Osteoblast (primary cell): ENCODE measurements at regions not wholly inside any gene's neighbourhood (a gene's known extent, or its start where the extent isn't known, plus 50 kb on each side); places are given as distances from the start of the nearest gene placed in this dataset.
A peak's percentile ranks its signal among the peaks of the same experiment; 100 is the strongest.

Source experiments
- DNase-seq: peaks from one replicate; pipeline ENCODE4 v3.0.0; 2011; ENCODE audit warnings: low spot score, mixed read lengths; ENCODE audit not compliant: insufficient read length; ENCODE audit errors: missing footprints
- H2AFZ ChIP-seq: 2 replicates; pipeline ENCODE4 v1.6.0; 2011; ENCODE audit warnings: mild to moderate bottlenecking, low read length
- H3K27ac ChIP-seq: 2 replicates; pipeline ENCODE4 v1.5.1; 2011; ENCODE audit warnings: mild to moderate bottlenecking, low read depth, low read length, moderate library complexity
- H3K27me3 ChIP-seq: 2 replicates; pipeline ENCODE4 v1.6.0; 2012; ENCODE audit warnings: mild to moderate bottlenecking, control low read depth, inconsistent platforms, low read length, moderate library complexity; ENCODE audit not compliant: insufficient read depth
- H3K36me3 ChIP-seq: 2 replicates; pipeline ENCODE4 v1.5.1; 2011; ENCODE audit warnings: mild to moderate bottlenecking, low read length, control low read depth, moderate library complexity; ENCODE audit not compliant: insufficient read depth
- H3K4me1 ChIP-seq: 2 replicates; pipeline ENCODE4 v1.5.1; 2011; ENCODE audit warnings: mild to moderate bottlenecking, low read length, control low read depth, moderate library complexity; ENCODE audit not compliant: insufficient read depth
- H3K4me2 ChIP-seq: 2 replicates; pipeline ENCODE4 v1.6.0; 2011; ENCODE audit warnings: mild to moderate bottlenecking, low read length; ENCODE audit not compliant: insufficient read depth
- H3K4me3 ChIP-seq: fragments of 200-600 bp; sonication (generic); 3 replicates; pipeline ENCODE4 v1.5.1; 2012; ENCODE audit warnings: mild to moderate bottlenecking, low read length, inconsistent platforms; ENCODE audit not compliant: insufficient read depth
- H3K79me2 ChIP-seq: 2 replicates; pipeline ENCODE4 v1.6.0; 2012; ENCODE audit warnings: mild to moderate bottlenecking, low read length, control low read depth, inconsistent platforms; ENCODE audit not compliant: insufficient read depth
- H3K9me3 ChIP-seq: 2 replicates; pipeline ENCODE4 v1.5.1; 2011; ENCODE audit warnings: low read depth, low read length, control low read depth
- H4K20me1 ChIP-seq: 2 replicates; pipeline ENCODE4 v1.6.0; 2012; ENCODE audit warnings: mild to moderate bottlenecking, low read length, control low read depth; ENCODE audit not compliant: insufficient read depth
- CTCF ChIP-seq: IDR thresholded peaks from 2 replicates; pipeline ENCODE4 v1.5.1; 2011; ENCODE audit warnings: mild to moderate bottlenecking, low read depth, low read length, moderate library complexity; ENCODE audit errors: extremely low read depth

GRCh38 chr12:47020211-47020821 lies 59.1 kb upstream of the PCED1B start:
- no peak for DNase-seq
- H3K4me2 ChIP-seq, result no peak overlapping the region
- H3K4me1 ChIP-seq, result peaks cover 44% of the 10 kb centered on the region
- no peaks in the 10 kb centered on the region for H3K79me2 ChIP-seq
- no peak overlapping the region for H3K4me3 ChIP-seq
- no peaks in the 10 kb centered on the region for H3K36me3 ChIP-seq
- no peaks in the 10 kb centered on the region for H3K27me3 ChIP-seq
- no peak overlapping the region for H3K27ac ChIP-seq
- TF ChIP-seq CTCF, result no peak
- H4K20me1 ChIP-seq, result no peaks in the 10 kb centered on the region
- H3K9me3 ChIP-seq, result no peaks in the 10 kb centered on the region
- peak overlapping the region; percentile 33 for H2AFZ ChIP-seq

GRCh38 chr12:47021298-47021697 lies 58.1 kb upstream of the PCED1B start:
- peaks cover 44% of the 10 kb centered on the region for H3K4me1 ChIP-seq
- H3K27ac ChIP-seq, result peak overlapping the region; percentile 66
- H2AFZ ChIP-seq, result no peak overlapping the region
- H3K9me3 ChIP-seq, result no peaks in the 10 kb centered on the region
- no peaks in the 10 kb centered on the region for H3K27me3 ChIP-seq
- peak; percentile 63 for TF ChIP-seq CTCF
- H3K79me2 ChIP-seq, result no peaks in the 10 kb centered on the region
- DNase-seq, result peak; percentile 36
- H4K20me1 ChIP-seq, result no peaks in the 10 kb centered on the region
- H3K4me3 ChIP-seq, result no peak overlapping the region
- no peaks in the 10 kb centered on the region for H3K36me3 ChIP-seq
- no peak overlapping the region for H3K4me2 ChIP-seq

DNA sequence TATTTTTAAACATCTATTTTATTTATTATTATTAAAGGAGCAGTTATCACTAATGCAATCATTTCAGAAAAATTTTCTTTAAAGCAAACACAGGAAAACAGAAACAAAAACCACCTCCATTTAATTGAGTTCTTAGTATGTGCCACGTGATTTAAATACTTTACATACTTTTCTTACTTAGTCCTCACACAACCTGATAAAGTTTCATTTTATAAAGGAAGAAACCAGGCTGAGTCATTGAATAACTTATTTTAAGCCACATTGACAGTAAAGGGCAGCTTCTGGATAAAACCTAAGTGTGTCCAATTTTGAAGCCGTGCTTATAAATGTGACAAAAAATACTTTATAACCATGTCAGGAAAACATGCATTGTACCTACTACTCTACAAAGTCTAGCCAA lies 57.1 kb upstream of the PCED1B start:
- H3K27ac ChIP-seq, result peak overlapping the region; percentile 66
- no peaks in the 10 kb centered on the region for H3K79me2 ChIP-seq
- no peaks in the 10 kb centered on the region for H3K27me3 ChIP-seq
- peak overlapping the region; percentile 25 for H3K4me2 ChIP-seq
- no peaks in the 10 kb centered on the region for H3K9me3 ChIP-seq
- peak; percentile 35 for DNase-seq
- TF ChIP-seq CTCF, result no peak
- no peaks in the 10 kb centered on the region for H4K20me1 ChIP-seq
- peaks cover 44% of the 10 kb centered on the region for H3K4me1 ChIP-seq
- no peaks in the 10 kb centered on the region for H3K36me3 ChIP-seq
- no peak overlapping the region for H3K4me3 ChIP-seq
- H2AFZ ChIP-seq, result no peak overlapping the region

GRCh38 chr12:47023311-47023710 lies 56.1 kb upstream of the PCED1B start:
- H3K4me3 ChIP-seq, result no peak overlapping the region
- H4K20me1 ChIP-seq, result no peaks in the 10 kb centered on the region
- TF ChIP-seq CTCF, result no peak
- no peaks in the 10 kb centered on the region for H3K79me2 ChIP-seq
- H2AFZ ChIP-seq, result no peak overlapping the region
- peaks cover 38% of the 10 kb centered on the region for H3K4me1 ChIP-seq
- H3K4me2 ChIP-seq, result no peak overlapping the region
- no peaks in the 10 kb centered on the region for H3K9me3 ChIP-seq
- H3K27me3 ChIP-seq, result no peaks in the 10 kb centered on the region
- DNase-seq, result no peak
- H3K27ac ChIP-seq, result peak overlapping the region; percentile 17
- H3K36me3 ChIP-seq, result no peaks in the 10 kb centered on the region
